GM23338 (cell line): ENCODE measurements at regions not wholly inside any gene's neighbourhood (a gene's known extent, or its start where the extent isn't known, plus 50 kb on each side); places are given as distances from the start of the nearest gene placed in this dataset.

Experiments used
- ATAC-seq: fragments of 200-7000 bp; cut with Tn5 transposase; 3 replicates; pipeline ENCODE4 v1.9.1; 2020
- DNase-seq: peaks from one replicate; pipeline ENCODE4 v3.0.0-alpha.2; 2015; ENCODE audit warnings: low spot score
- H2AFZ ChIP-seq: fragments of 200-600 bp; sonication (generic); 2 replicates; pipeline ENCODE4 v1.8.0; 2016; ENCODE audit warnings: antibody characterized with exemption, mild to moderate bottlenecking, moderate library complexity
- H3F3A ChIP-seq: fragments of 200-600 bp; sonication (generic); replicated peaks from 2 replicates; pipeline ENCODE4 v1.8.0; 2017; ENCODE audit warnings: antibody characterized with exemption, mixed run types, low read depth
- H3K27ac ChIP-seq: fragments of 200-600 bp; sonication (generic); 2 replicates; pipeline ENCODE4 v1.6.1; 2016; ENCODE audit warnings: low read depth
- H3K27me3 ChIP-seq: fragments of 200-600 bp; sonication (generic); 2 replicates; pipeline ENCODE4 v1.8.0; 2016; ENCODE audit warnings: mild to moderate bottlenecking, mixed run types, moderate library complexity; ENCODE audit not compliant: insufficient read depth
- H3K36me3 ChIP-seq: fragments of 200-600 bp; sonication (generic); 2 replicates; pipeline ENCODE4 v1.8.0; 2016; ENCODE audit warnings: mild to moderate bottlenecking; ENCODE audit not compliant: insufficient read depth
- H3K4me1 ChIP-seq: fragments of 200-600 bp; sonication (generic); 2 replicates; pipeline ENCODE4 v1.8.0; 2016; ENCODE audit warnings: mild to moderate bottlenecking, moderate library complexity; ENCODE audit not compliant: insufficient read depth
- H3K4me2 ChIP-seq: fragments of 200-600 bp; sonication (generic); 2 replicates; pipeline ENCODE4 v1.7.1; 2017; ENCODE audit warnings: mixed run types
- H3K4me3 ChIP-seq: fragments of 200-600 bp; sonication (generic); 2 replicates; pipeline ENCODE4 v1.6.1; 2016; ENCODE audit warnings: mixed run types
- H3K79me2 ChIP-seq: fragments of 200-600 bp; sonication (generic); replicated peaks from 2 replicates; pipeline ENCODE4 v1.8.0; 2017; ENCODE audit warnings: mild to moderate bottlenecking; ENCODE audit not compliant: insufficient read depth
- H3K9me2 ChIP-seq: fragments of 200-600 bp; sonication (generic); 2 replicates; pipeline ENCODE4 v1.8.0; 2017; ENCODE audit not compliant: insufficient read depth
- H4K20me1 ChIP-seq: fragments of 200-600 bp; sonication (generic); replicated peaks from 2 replicates; pipeline ENCODE4 v1.8.0; 2017; ENCODE audit warnings: mild to moderate bottlenecking; ENCODE audit not compliant: insufficient read depth
- H3K27ac Mint-ChIP-seq: 2 replicates; pipeline ENCODE4 v1.8.0; 2020; ENCODE audit warnings: inconsistent platforms, mild to moderate bottlenecking, moderate library complexity, mixed read lengths
- H3K27me3 Mint-ChIP-seq: 3 replicates; pipeline ENCODE4 v1.8.0; 2022; ENCODE audit warnings: low read depth, mild to moderate bottlenecking, moderate library complexity, mixed read lengths, inconsistent platforms; ENCODE audit not compliant: insufficient read depth, poor library complexity
- H3K36me3 Mint-ChIP-seq: 3 replicates; pipeline ENCODE4 v1.8.0; 2021; ENCODE audit warnings: low read depth, mild to moderate bottlenecking, inconsistent platforms, moderate library complexity, mixed read lengths
- H3K4me1 Mint-ChIP-seq: 3 replicates; pipeline ENCODE4 v1.8.0; 2020; ENCODE audit warnings: mild to moderate bottlenecking, inconsistent platforms, mixed read lengths
- H3K4me3 Mint-ChIP-seq: 3 replicates; pipeline ENCODE4 v1.8.0; 2021; ENCODE audit warnings: moderate library complexity, mild to moderate bottlenecking, inconsistent platforms, mixed read lengths
- H3K9me3 Mint-ChIP-seq: 3 replicates; pipeline ENCODE4 v1.8.0; 2020; ENCODE audit warnings: moderate library complexity, mild to moderate bottlenecking, inconsistent platforms, mixed read lengths
- CREB1 ChIP-seq: fragments of 250-450 bp; sonication (Bioruptor Pico); IDR thresholded peaks from 2 replicates; pipeline ENCODE4 v1.5.0; 2020; ENCODE audit warnings: low read depth, mild to moderate bottlenecking, moderate library complexity
- EZH2 ChIP-seq: fragments of 200-600 bp; sonication (generic); IDR thresholded peaks from one replicate; pipeline ENCODE4 v1.8.0; 2017; ENCODE audit warnings: antibody characterized with exemption, mild to moderate bottlenecking, low read depth; ENCODE audit not compliant: unreplicated experiment
- EZH2phosphoT487 ChIP-seq: fragments of 200-600 bp; sonication (generic); IDR thresholded peaks from one replicate; pipeline ENCODE4 v1.8.1; 2018; ENCODE audit warnings: antibody characterized with exemption; ENCODE audit not compliant: unreplicated experiment
- JUNB ChIP-seq: IDR thresholded peaks from one replicate; pipeline ENCODE4 v1.6.1; 2016; ENCODE audit warnings: antibody characterized with exemption; ENCODE audit not compliant: unreplicated experiment
- NANOG ChIP-seq: IDR thresholded peaks from 2 replicates; pipeline ENCODE4 v1.6.1; 2016; ENCODE audit warnings: antibody characterized with exemption, borderline replicate concordance
- POLR2AphosphoS5 ChIP-seq: IDR thresholded peaks from 2 replicates; pipeline ENCODE4 v1.6.1; 2016; ENCODE audit warnings: antibody characterized with exemption, low read depth
- STAT1 ChIP-seq: IDR thresholded peaks from one replicate; pipeline ENCODE4 v1.6.1; 2016; ENCODE audit warnings: antibody characterized with exemption; ENCODE audit not compliant: unreplicated experiment
- ZNF114 ChIP-seq: fragments of 250-450 bp; sonication (Bioruptor Pico); IDR thresholded peaks from 2 replicates; pipeline ENCODE4 v1.5.0; 2020; ENCODE audit warnings: mild to moderate bottlenecking, moderate library complexity
- ZNF331 ChIP-seq: fragments of 250-450 bp; sonication (Bioruptor Pico); IDR thresholded peaks from 2 replicates; pipeline ENCODE4 v1.5.0; 2020; ENCODE audit warnings: low read depth, mild to moderate bottlenecking, moderate library complexity
- TF ChIP-seq, protein P1 (sequence below): IDR thresholded peaks from one replicate; pipeline ENCODE4 v1.6.1; 2018; ENCODE audit warnings: antibody characterized with exemption; ENCODE audit not compliant: unreplicated experiment
- TF ChIP-seq, protein P2 (sequence below): IDR thresholded peaks from 2 replicates; pipeline ENCODE4 v1.6.1; 2016; ENCODE audit warnings: antibody characterized with exemption
- TF ChIP-seq, protein P3 (sequence below): fragments of 250-450 bp; sonication (Bioruptor Pico); IDR thresholded peaks from 2 replicates; pipeline ENCODE4 v1.5.0; 2020; ENCODE audit warnings: mild to moderate bottlenecking, moderate library complexity
- TF ChIP-seq, protein P4 (sequence below), 2 experiments: fragments of 200-600 bp in 1 of 2; sonication (generic) in 1 of 2; conservative IDR thresholded peaks; 2 replicates each; pipeline versions ENCODE4 v1.5.1 to v1.6.1; 2016 to 2017; ENCODE audit warnings: antibody characterized with exemption in 2 of 2, low read depth in 2 of 2, mild to moderate bottlenecking in 2 of 2, moderate library complexity in 1 of 2

- Histone ChIP-seq H3K79me2 (no peaks in the 10 kb centered on the region), H3K4me2 (no peak overlapping the region), H3K4me1 (peaks cover 8% of the 10 kb centered on the region; the same call in 1 of the 2 replicates), H3K27ac (no peak overlapping the region), H3K9me2 (peaks cover 16% of the 10 kb centered on the region; the same call in 1 of the 2 replicates), H3F3A (no peaks in the 10 kb centered on the region), H3K4me3 (no peak overlapping the region), H3K36me3 (no peaks in the 10 kb centered on the region), H2AFZ (no peak overlapping the region), H3K27me3 (no peaks in the 10 kb centered on the region), H4K20me1 (no peaks in the 10 kb centered on the region)
- DNase-seq = no peak
- Mint-ChIP-seq H3K27ac (no peak overlapping the region), H3K9me3 (peaks cover 66% of the 10 kb centered on the region), H3K4me1 (peaks cover 5% of the 10 kb centered on the region), H3K4me3 (no peak overlapping the region), H3K36me3 (peaks cover 15% of the 10 kb centered on the region), H3K27me3 (peaks cover 3% of the 10 kb centered on the region)
- TF ChIP-seq STAT1 (no peak), ZNF114 (CRISPR knock-in tag) (no peak), NANOG (no peak), EZH2phosphoT487 (no peak), CREB1 (no peak), POLR2AphosphoS5 (no peak), EZH2 (no peak), ZNF331 (CRISPR knock-in tag) (no peak), JUNB (no peak)
- TF ChIP-seq, protein P1, sequence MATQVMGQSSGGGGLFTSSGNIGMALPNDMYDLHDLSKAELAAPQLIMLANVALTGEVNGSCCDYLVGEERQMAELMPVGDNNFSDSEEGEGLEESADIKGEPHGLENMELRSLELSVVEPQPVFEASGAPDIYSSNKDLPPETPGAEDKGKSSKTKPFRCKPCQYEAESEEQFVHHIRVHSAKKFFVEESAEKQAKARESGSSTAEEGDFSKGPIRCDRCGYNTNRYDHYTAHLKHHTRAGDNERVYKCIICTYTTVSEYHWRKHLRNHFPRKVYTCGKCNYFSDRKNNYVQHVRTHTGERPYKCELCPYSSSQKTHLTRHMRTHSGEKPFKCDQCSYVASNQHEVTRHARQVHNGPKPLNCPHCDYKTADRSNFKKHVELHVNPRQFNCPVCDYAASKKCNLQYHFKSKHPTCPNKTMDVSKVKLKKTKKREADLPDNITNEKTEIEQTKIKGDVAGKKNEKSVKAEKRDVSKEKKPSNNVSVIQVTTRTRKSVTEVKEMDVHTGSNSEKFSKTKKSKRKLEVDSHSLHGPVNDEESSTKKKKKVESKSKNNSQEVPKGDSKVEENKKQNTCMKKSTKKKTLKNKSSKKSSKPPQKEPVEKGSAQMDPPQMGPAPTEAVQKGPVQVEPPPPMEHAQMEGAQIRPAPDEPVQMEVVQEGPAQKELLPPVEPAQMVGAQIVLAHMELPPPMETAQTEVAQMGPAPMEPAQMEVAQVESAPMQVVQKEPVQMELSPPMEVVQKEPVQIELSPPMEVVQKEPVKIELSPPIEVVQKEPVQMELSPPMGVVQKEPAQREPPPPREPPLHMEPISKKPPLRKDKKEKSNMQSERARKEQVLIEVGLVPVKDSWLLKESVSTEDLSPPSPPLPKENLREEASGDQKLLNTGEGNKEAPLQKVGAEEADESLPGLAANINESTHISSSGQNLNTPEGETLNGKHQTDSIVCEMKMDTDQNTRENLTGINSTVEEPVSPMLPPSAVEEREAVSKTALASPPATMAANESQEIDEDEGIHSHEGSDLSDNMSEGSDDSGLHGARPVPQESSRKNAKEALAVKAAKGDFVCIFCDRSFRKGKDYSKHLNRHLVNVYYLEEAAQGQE = no peak
- TF ChIP-seq, protein P2, sequence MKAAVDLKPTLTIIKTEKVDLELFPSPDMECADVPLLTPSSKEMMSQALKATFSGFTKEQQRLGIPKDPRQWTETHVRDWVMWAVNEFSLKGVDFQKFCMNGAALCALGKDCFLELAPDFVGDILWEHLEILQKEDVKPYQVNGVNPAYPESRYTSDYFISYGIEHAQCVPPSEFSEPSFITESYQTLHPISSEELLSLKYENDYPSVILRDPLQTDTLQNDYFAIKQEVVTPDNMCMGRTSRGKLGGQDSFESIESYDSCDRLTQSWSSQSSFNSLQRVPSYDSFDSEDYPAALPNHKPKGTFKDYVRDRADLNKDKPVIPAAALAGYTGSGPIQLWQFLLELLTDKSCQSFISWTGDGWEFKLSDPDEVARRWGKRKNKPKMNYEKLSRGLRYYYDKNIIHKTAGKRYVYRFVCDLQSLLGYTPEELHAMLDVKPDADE = no peak
- TF ChIP-seq, protein P3, sequence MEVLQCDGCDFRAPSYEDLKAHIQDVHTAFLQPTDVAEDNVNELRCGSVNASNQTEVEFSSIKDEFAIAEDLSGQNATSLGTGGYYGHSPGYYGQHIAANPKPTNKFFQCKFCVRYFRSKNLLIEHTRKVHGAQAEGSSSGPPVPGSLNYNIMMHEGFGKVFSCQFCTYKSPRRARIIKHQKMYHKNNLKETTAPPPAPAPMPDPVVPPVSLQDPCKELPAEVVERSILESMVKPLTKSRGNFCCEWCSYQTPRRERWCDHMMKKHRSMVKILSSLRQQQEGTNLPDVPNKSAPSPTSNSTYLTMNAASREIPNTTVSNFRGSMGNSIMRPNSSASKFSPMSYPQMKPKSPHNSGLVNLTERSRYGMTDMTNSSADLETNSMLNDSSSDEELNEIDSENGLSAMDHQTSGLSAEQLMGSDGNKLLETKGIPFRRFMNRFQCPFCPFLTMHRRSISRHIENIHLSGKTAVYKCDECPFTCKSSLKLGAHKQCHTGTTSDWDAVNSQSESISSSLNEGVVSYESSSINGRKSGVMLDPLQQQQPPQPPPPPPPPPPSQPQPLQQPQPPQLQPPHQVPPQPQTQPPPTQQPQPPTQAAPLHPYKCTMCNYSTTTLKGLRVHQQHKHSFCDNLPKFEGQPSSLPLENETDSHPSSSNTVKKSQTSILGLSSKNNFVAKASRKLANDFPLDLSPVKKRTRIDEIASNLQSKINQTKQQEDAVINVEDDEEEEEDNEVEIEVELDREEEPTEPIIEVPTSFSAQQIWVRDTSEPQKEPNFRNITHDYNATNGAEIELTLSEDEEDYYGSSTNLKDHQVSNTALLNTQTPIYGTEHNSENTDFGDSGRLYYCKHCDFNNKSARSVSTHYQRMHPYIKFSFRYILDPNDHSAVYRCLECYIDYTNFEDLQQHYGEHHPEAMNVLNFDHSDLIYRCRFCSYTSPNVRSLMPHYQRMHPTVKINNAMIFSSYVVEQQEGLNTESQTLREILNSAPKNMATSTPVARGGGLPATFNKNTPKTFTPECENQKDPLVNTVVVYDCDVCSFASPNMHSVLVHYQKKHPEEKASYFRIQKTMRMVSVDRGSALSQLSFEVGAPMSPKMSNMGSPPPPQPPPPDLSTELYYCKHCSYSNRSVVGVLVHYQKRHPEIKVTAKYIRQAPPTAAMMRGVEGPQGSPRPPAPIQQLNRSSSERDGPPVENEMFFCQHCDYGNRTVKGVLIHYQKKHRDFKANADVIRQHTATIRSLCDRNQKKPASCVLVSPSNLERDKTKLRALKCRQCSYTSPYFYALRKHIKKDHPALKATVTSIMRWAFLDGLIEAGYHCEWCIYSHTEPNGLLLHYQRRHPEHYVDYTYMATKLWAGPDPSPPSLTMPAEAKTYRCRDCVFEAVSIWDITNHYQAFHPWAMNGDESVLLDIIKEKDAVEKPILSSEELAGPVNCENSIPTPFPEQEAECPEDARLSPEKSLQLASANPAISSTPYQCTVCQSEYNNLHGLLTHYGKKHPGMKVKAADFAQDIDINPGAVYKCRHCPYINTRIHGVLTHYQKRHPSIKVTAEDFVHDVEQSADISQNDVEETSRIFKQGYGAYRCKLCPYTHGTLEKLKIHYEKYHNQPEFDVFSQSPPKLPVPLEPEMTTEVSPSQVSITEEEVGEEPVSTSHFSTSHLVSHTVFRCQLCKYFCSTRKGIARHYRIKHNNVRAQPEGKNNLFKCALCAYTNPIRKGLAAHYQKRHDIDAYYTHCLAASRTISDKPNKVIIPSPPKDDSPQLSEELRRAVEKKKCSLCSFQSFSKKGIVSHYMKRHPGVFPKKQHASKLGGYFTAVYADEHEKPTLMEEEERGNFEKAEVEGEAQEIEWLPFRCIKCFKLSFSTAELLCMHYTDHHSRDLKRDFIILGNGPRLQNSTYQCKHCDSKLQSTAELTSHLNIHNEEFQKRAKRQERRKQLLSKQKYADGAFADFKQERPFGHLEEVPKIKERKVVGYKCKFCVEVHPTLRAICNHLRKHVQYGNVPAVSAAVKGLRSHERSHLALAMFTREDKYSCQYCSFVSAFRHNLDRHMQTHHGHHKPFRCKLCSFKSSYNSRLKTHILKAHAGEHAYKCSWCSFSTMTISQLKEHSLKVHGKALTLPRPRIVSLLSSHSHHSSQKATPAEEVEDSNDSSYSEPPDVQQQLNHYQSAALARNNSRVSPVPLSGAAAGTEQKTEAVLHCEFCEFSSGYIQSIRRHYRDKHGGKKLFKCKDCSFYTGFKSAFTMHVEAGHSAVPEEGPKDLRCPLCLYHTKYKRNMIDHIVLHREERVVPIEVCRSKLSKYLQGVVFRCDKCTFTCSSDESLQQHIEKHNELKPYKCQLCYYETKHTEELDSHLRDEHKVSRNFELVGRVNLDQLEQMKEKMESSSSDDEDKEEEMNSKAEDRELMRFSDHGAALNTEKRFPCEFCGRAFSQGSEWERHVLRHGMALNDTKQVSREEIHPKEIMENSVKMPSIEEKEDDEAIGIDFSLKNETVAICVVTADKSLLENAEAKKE (CRISPR knock-in tag) = no peak
- TF ChIP-seq, protein P4, sequence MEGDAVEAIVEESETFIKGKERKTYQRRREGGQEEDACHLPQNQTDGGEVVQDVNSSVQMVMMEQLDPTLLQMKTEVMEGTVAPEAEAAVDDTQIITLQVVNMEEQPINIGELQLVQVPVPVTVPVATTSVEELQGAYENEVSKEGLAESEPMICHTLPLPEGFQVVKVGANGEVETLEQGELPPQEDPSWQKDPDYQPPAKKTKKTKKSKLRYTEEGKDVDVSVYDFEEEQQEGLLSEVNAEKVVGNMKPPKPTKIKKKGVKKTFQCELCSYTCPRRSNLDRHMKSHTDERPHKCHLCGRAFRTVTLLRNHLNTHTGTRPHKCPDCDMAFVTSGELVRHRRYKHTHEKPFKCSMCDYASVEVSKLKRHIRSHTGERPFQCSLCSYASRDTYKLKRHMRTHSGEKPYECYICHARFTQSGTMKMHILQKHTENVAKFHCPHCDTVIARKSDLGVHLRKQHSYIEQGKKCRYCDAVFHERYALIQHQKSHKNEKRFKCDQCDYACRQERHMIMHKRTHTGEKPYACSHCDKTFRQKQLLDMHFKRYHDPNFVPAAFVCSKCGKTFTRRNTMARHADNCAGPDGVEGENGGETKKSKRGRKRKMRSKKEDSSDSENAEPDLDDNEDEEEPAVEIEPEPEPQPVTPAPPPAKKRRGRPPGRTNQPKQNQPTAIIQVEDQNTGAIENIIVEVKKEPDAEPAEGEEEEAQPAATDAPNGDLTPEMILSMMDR (conservative IDR thresholded peaks at IDR 0.05; ENCODE audit: low read depth in 2 of 2) = no peak
- no peak for ATAC-seq
These were observed 311.2 kb downstream of the CMPK2 start for GRCh38 chr2:6554466-6554865.
